ENCODE measurements at regions not wholly inside any gene's neighbourhood (a gene's known extent, or its start where the extent isn't known, plus 50 kb on each side); places are given as distances from the start of the nearest gene placed in this dataset.

GRCh38 chr4:3343358-3343757 lies 50.5 kb downstream of the RGS12 start:
- no peak for DNase-seq

GRCh38 chr4:3344104-3344503 lies 51.3 kb downstream of the RGS12 start:
- no peak for DNase-seq

- no peak for DNase-seq
Observed at GRCh38 chr4:3344596-3344995, 51.8 kb downstream of the RGS12 start.

- DNase-seq = no peak
Observed at GRCh38 chr4:3345384-3345783, 52.6 kb downstream of the RGS12 start.

- peak; percentile 53 for DNase-seq
Observed at GRCh38 chr4:3346146-3346545, 53.3 kb downstream of the RGS12 start.

- DNase-seq = no peak
Observed at GRCh38 chr4:3347871-3348270, 55.0 kb downstream of the RGS12 start.

- DNase-seq = no peak
Observed at GRCh38 chr4:3348621-3349020, 55.8 kb downstream of the RGS12 start.

GRCh38 chr4:3349116-3349515 lies 56.3 kb downstream of the RGS12 start:
- DNase-seq = no peak

GRCh38 chr4:3351997-3352396 lies 59.2 kb downstream of the RGS12 start:
- DNase-seq = no peak

- DNase-seq = no peak
Observed at GRCh38 chr4:3352505-3352904, 59.7 kb downstream of the RGS12 start.

GRCh38 chr4:3352941-3353594 lies 60.2 kb downstream of the RGS12 start:
- no peak for DNase-seq

- DNase-seq = no peak
Observed at GRCh38 chr4:3353752-3354454, 61.1 kb downstream of the RGS12 start.

GRCh38 chr4:3354455-3354811 lies 61.6 kb downstream of the RGS12 start:
- no peak for DNase-seq

GRCh38 chr4:3355266-3355748 lies 62.5 kb downstream of the RGS12 start:
- no peak for DNase-seq

GRCh38 chr4:3358656-3359055 lies 65.8 kb downstream of the RGS12 start:
- DNase-seq = peak; percentile 12

- DNase-seq = no peak
Observed at GRCh38 chr4:3360777-3361176, 68.0 kb downstream of the RGS12 start.

GRCh38 chr4:3361406-3361805 lies 68.6 kb downstream of the RGS12 start:
- DNase-seq = no peak

- no peak for DNase-seq
Observed at GRCh38 chr4:3361896-3362295, 69.1 kb downstream of the RGS12 start.

GRCh38 chr4:3362431-3363287 lies 69.8 kb downstream of the RGS12 start:
- DNase-seq = no peak

GRCh38 chr4:3363411-3364141 lies 70.8 kb downstream of the RGS12 start:
- no peak for DNase-seq

- no peak for DNase-seq
Observed at GRCh38 chr4:3364199-3364598, 71.4 kb downstream of the RGS12 start.

GRCh38 chr4:3364634-3365314 lies 72.0 kb downstream of the RGS12 start:
- DNase-seq = no peak

All from CD4-positive, alpha-beta T cell treated with Interleukin-6 for 4 hours (primary cell).